Stomach (tissue), 4 donors: ENCODE measurements at regions not wholly inside any gene's neighbourhood (a gene's known extent, or its start where the extent isn't known, plus 50 kb on each side); places are given as distances from the start of the nearest gene placed in this dataset.

Source experiments
- CTCF ChIP-seq, 7 experiments: fragments of 450-650 bp in 4 of 7; fragments of 200-600 bp in 3 of 7; sonication (generic) in 3 of 7; IDR thresholded peaks; one replicate each; pipeline ENCODE4 v1.5.1; 2016 to 2019; ENCODE audit warnings: antibody characterized with exemption in 7 of 7, control low read depth in 2 of 7, mild to moderate bottlenecking in 1 of 7
- POLR2A ChIP-seq, 4 donors: fragments of 450-650 bp; IDR thresholded peaks; one replicate each; pipeline ENCODE4 v1.6.1; 2016; ENCODE audit warnings: antibody characterized with exemption in 4 of 4, control low read depth in 2 of 4, mild to moderate bottlenecking in 1 of 4, moderate library complexity in 1 of 4
- POLR2AphosphoS5 ChIP-seq, 3 donors: sonication (generic); formaldehyde crosslinking; IDR thresholded peaks; one replicate each; pipeline ENCODE4 v1.6.1; 2016; ENCODE audit warnings: antibody characterized with exemption in 3 of 3

GRCh38 chrX:113634565-113634964, 793.9 kb upstream of the AMOT start:
- TF ChIP-seq POLR2A (IDR thresholded peaks at IDR 0.05) (no peak), CTCF (IDR thresholded peaks at IDR 0.05) (no peak), POLR2AphosphoS5 (IDR thresholded peaks at IDR 0.05) (no peak)
